Neural crest cell (in vitro differentiated cells): ENCODE measurements at regions not wholly inside any gene's neighbourhood (a gene's known extent, or its start where the extent isn't known, plus 50 kb on each side); places are given as distances from the start of the nearest gene placed in this dataset.

Source experiments
- DNase-seq: peaks from one replicate; pipeline ENCODE4 v3.0.0; 2021; ENCODE audit warnings: low read depth, mixed read lengths, low spot score
- H3K27ac Mint-ChIP-seq: one replicate; pipeline ENCODE4 v1.8.0; 2021; ENCODE audit warnings: mild to moderate bottlenecking, mixed read lengths; ENCODE audit not compliant: unreplicated experiment
- H3K27me3 Mint-ChIP-seq: 2 replicates; pipeline ENCODE4 v1.8.0; 2021; ENCODE audit warnings: low read depth, mild to moderate bottlenecking, mixed read lengths
- H3K36me3 Mint-ChIP-seq: 2 replicates; pipeline ENCODE4 v1.8.0; 2021; ENCODE audit warnings: low read depth, mild to moderate bottlenecking, mixed read lengths
- H3K4me1 Mint-ChIP-seq: 2 replicates; pipeline ENCODE4 v1.8.0; 2021; ENCODE audit warnings: mixed read lengths
- H3K4me3 Mint-ChIP-seq: one replicate; pipeline ENCODE4 v1.8.0; 2021; ENCODE audit warnings: mild to moderate bottlenecking, mixed read lengths
- H3K9me3 Mint-ChIP-seq: 2 replicates; pipeline ENCODE4 v1.8.0; 2021; ENCODE audit warnings: mixed read lengths
- TF ChIP-seq, protein P1 (sequence below): fragments of 200-600 bp; sonication (generic); conservative IDR thresholded peaks from 2 replicates; pipeline ENCODE4 v1.5.0; 2021; ENCODE audit warnings: antibody characterized with exemption, mild to moderate bottlenecking

DNA sequence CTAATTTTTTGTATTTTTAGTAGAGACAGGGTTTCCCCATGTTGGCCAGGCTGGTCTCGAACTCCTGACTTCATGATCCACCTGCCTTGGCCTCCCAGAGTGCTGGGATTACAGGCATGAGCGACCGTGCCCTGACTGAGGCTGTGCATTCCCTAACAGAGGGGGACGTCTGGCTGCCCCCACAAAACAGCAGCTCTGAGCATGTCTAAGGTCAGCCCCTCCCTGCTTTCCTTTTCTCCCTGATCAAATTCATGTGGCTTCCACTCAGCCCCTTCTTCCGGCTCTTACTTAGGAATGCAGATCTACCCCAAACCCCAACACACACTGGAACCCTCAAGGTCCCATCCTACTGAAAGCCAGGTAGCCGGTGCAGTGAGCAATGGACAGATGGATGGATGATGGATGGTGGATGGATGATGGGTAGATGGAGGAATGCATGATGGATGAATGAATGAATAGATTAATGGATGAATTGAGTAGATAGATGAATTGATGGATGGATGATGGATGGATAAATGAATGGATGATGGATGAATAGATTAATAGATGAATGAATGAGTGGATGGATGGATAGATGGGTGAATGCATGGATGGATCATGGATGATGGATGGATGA lies 91.5 kb upstream of the BHLHE23 start:
- TF ChIP-seq, protein P1, sequence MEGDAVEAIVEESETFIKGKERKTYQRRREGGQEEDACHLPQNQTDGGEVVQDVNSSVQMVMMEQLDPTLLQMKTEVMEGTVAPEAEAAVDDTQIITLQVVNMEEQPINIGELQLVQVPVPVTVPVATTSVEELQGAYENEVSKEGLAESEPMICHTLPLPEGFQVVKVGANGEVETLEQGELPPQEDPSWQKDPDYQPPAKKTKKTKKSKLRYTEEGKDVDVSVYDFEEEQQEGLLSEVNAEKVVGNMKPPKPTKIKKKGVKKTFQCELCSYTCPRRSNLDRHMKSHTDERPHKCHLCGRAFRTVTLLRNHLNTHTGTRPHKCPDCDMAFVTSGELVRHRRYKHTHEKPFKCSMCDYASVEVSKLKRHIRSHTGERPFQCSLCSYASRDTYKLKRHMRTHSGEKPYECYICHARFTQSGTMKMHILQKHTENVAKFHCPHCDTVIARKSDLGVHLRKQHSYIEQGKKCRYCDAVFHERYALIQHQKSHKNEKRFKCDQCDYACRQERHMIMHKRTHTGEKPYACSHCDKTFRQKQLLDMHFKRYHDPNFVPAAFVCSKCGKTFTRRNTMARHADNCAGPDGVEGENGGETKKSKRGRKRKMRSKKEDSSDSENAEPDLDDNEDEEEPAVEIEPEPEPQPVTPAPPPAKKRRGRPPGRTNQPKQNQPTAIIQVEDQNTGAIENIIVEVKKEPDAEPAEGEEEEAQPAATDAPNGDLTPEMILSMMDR: no peak
- H3K9me3 Mint-ChIP-seq: no peaks in the 10 kb centered on the region
- H3K4me3 Mint-ChIP-seq: no peak overlapping the region
- DNase-seq: no peak
- H3K36me3 Mint-ChIP-seq: no peaks in the 10 kb centered on the region
- peaks cover 15% of the 10 kb centered on the region for H3K27me3 Mint-ChIP-seq
- H3K4me1 Mint-ChIP-seq: peaks cover 6% of the 10 kb centered on the region
- H3K27ac Mint-ChIP-seq: no peak overlapping the region

DNA sequence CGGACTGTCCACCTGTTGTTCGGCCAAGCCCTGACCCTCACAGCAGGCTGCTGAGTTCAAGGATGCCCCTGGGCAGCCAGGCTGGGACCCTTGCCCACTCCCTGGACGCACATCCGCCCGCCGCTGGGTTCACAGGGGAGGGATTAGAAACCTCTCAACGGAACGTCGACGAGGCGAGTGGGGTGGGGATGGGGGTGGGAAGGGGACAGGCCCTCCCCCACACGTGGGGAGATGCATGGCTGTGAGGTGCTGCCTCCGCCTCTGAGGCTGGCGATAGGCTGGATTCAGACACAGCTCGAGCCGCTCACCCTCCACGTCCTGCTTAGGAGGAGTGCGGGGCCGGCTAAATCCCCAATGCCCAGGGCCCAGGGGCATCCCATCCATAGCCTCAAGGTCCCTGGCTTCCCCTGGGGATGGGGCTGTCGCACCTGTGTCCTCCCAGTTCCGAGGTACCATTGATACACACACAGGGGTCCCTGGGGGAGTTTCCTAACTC lies 90.6 kb upstream of the BHLHE23 start:
- Mint-ChIP-seq H3K36me3 (no peaks in the 10 kb centered on the region), H3K9me3 (no peaks in the 10 kb centered on the region), H3K27me3 (peaks cover 11% of the 10 kb centered on the region), H3K27ac (no peak overlapping the region), H3K4me3 (no peak overlapping the region), H3K4me1 (peaks cover 6% of the 10 kb centered on the region)
- TF ChIP-seq, protein P1: no peak
- no peak for DNase-seq

DNA sequence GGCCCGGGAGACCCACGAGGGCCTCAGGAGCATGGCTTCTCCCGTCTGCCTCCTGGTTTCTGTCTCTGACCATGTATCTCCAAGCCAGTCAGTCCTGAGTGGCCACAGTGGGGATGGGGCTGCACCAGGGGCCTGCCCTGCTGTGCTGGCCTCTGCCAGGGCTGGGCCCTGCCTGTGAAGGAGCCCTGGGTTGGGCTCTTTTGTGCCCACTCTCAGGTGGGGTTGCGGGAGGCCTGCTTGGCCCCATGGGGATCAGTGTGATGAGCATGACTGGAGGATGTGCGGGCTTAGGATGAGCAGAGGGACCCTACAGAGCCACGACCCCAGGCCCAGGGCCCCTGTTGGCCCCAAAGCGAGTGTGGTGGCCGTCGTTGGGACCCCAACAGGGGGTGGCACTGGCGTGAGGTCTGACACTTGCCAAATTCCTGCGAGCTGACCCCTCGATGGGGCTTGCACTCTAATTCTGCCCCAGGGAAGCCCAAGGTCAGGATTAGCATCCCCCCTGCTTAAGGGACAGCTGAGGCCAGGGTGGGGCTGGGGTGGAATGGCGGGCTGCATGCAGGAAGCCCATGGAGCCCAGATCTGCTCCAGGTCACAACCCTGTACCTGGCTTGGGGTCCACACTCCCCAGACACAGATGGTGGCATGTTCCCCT lies 90.0 kb upstream of the BHLHE23 start:
- TF ChIP-seq, protein P1: no peak
- Mint-ChIP-seq H3K4me1 (peaks cover 3% of the 10 kb centered on the region), H3K27me3 (peaks cover 11% of the 10 kb centered on the region), H3K9me3 (no peaks in the 10 kb centered on the region), H3K4me3 (no peak overlapping the region), H3K27ac (no peak overlapping the region), H3K36me3 (no peaks in the 10 kb centered on the region)
- DNase-seq: no peak

DNA sequence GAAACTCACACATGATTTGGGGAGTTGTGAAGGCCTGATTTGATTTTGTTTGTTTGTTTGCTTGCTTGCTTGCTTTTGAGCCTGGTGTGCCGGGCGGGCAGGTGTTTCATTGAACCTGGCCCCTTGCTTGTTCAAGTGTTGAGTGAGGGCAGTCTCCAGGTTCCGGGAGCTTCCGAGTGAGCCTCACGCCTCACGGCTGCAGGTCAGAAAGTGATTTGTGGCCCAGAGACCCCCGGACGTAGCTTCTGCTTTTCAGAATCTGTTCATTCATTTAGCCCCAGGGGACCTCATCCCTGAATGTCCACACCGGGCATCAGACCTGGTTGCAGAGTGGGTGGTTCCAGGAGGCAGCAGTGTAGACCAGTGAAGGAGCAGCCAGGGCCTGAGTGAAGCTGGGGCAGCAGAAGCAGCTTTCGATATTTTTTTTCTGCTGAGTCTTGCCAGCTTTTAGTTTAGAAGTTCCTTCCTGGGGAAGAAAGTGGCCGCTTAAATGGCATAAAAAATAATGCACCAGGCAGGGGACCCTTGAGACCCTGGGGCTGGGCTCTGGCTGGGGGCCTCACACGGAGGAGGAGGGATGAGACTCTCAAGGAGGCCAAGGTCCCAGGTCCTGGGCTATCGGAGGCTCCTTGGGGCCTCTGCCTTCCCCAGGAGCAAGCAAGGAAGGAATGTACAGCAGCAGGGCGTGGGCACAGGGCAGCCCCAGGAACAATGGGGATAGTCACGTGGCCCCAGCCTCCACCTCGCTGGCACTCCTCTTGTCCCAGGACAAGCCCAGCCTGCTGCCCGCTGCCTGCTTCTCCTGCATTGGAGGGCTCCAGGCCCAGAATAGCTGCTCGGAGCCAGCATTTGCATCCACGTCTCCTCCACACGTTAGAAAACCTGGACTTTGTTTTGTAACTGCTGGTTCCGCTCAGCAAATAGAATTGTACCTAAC lies 89.2 kb upstream of the BHLHE23 start:
- H3K4me3 Mint-ChIP-seq: no peak overlapping the region
- no peak for DNase-seq
- peaks cover 15% of the 10 kb centered on the region for H3K27me3 Mint-ChIP-seq
- H3K4me1 Mint-ChIP-seq: no peaks in the 10 kb centered on the region
- no peaks in the 10 kb centered on the region for H3K9me3 Mint-ChIP-seq
- H3K36me3 Mint-ChIP-seq: no peaks in the 10 kb centered on the region
- TF ChIP-seq, protein P1: no peak
- no peak overlapping the region for H3K27ac Mint-ChIP-seq

DNA sequence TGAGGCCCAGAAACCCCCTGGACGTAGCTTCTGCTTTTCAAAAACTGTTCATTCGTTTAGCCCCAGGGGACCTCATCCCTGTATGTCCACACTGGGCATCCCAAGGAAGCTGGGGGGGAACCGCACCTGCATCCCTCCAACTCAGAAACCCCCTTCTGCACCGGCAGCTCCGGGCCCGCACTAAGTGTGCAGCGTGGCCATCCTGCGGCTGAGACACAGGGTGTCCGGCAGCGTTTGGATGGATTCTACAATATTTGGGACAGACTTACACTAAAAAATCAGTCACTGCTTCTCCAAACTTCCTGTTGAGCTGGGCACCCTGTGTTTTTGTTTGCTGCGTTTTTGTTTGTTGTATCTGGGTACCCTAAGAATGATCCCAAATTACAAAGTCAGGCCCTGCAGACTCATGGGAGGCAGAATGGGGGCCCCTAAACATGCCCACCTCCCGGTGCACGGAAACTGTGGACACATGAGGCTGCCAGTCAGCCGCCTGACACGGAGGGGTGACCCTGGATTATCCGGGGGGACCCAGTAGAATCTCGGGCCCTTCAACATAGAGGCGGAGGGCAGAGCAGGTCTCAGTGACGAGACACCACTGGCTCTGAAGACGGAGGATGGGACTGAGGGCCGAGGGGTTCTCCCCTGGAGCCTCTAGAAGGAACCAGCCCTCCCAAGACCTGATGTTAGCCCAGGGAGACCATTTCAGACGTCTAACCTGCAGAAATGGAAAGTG lies 88.2 kb upstream of the BHLHE23 start:
- TF ChIP-seq, protein P1: no peak
- no peak overlapping the region for H3K27ac Mint-ChIP-seq
- peaks cover 15% of the 10 kb centered on the region for H3K27me3 Mint-ChIP-seq
- no peaks in the 10 kb centered on the region for H3K9me3 Mint-ChIP-seq
- H3K36me3 Mint-ChIP-seq: no peaks in the 10 kb centered on the region
- no peak overlapping the region for H3K4me3 Mint-ChIP-seq
- no peak for DNase-seq
- H3K4me1 Mint-ChIP-seq: no peaks in the 10 kb centered on the region
